HG02970 (cell line): ENCODE measurements at regions not wholly inside any gene's neighbourhood (a gene's known extent, or its start where the extent isn't known, plus 50 kb on each side); places are given as distances from the start of the nearest gene placed in this dataset.
"Not testable (repeated sequence)": the region's sequence is repeated elsewhere in the genome, so short reads cannot be mapped to it uniquely, and the experiment has no call there.

ENCODE experiments used
- ATAC-seq: cut with Tn5 transposase; IDR thresholded peaks from one replicate; pipeline ENCODE4 v1.9.1; 2021; ENCODE audit warnings: mild to moderate bottlenecking, moderate library complexity, moderate number of reproducible peaks; ENCODE audit not compliant: unreplicated experiment, low FRiP score

GRCh38 chr2:161042990-161043625, 117.1 kb upstream of the TANK start:
- ATAC-seq = no peak

- no peak for ATAC-seq
Observed at GRCh38 chr2:161044095-161044865, 115.9 kb upstream of the TANK start.

GRCh38 chr2:161044921-161045320, 115.3 kb upstream of the TANK start:
- ATAC-seq = no peak

GRCh38 chr2:161045726-161046125, 114.5 kb upstream of the TANK start:
- ATAC-seq = no peak

GRCh38 chr2:161046876-161047275, 113.4 kb upstream of the TANK start:
- ATAC-seq = no peak

- ATAC-seq = no peak
Observed at GRCh38 chr2:161048317-161048716, 111.9 kb upstream of the TANK start.

GRCh38 chr2:161049559-161049958, 110.7 kb upstream of the TANK start:
- no peak for ATAC-seq

- no peak for ATAC-seq
Observed at GRCh38 chr2:161052214-161052613, 108.0 kb upstream of the TANK start.

- ATAC-seq = no peak
Observed at GRCh38 chr2:161055289-161055688, 104.9 kb upstream of the TANK start.

GRCh38 chr2:161059388-161059787, 100.8 kb upstream of the TANK start:
- no peak for ATAC-seq

GRCh38 chr2:161061786-161062185, 98.4 kb upstream of the TANK start:
- no peak for ATAC-seq

GRCh38 chr2:161063157-161063945, 96.9 kb upstream of the TANK start:
- peak; percentile 74 for ATAC-seq

- ATAC-seq = no peak
Observed at GRCh38 chr2:161063946-161064306, 96.3 kb upstream of the TANK start.

- no peak for ATAC-seq
Observed at GRCh38 chr2:161067846-161068350, 92.3 kb upstream of the TANK start.

- no peak for ATAC-seq
Observed at GRCh38 chr2:161068670-161069069, 91.6 kb upstream of the TANK start.

- ATAC-seq = no peak
Observed at GRCh38 chr2:161070693-161071479, 89.3 kb upstream of the TANK start.

- not testable (repeated sequence) for ATAC-seq
Observed at GRCh38 chr2:161072436-161072835, 87.8 kb upstream of the TANK start.

GRCh38 chr2:161075701-161076100, 84.5 kb upstream of the TANK start:
- ATAC-seq = no peak

- ATAC-seq = no peak
Observed at GRCh38 chr2:161076936-161077335, 83.3 kb upstream of the TANK start.
